GM18909 (cell line): ENCODE measurements at regions not wholly inside any gene's neighbourhood (a gene's known extent, or its start where the extent isn't known, plus 50 kb on each side); places are given as distances from the start of the nearest gene placed in this dataset.
"Not testable (repeated sequence)": the region's sequence is repeated elsewhere in the genome, so short reads cannot be mapped to it uniquely, and the experiment has no call there.

ENCODE experiments used
- ATAC-seq: cut with Tn5 transposase; IDR thresholded peaks from one replicate; pipeline ENCODE4 v1.9.1; 2021; ENCODE audit warnings: mild to moderate bottlenecking; ENCODE audit not compliant: unreplicated experiment, poor library complexity

DNA sequence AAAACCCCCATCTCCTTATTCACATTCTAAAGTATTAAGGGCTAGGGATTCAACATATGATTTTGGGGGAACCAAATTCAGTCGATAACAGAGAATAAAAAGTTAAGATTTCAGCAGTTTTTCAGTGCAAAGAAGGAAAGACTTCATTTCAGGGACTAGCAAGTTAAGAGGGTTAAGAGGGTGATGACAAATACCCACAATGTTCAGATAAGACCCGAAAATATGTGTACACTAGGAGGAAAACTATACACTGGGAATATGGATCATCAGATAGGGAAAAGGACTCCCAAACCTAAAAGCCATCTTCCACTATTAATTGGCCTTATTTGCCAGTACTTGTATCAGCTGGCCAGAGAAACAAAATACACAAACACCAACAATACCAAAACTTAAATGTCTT, 824.2 kb downstream of the SLC16A7 start:
- ATAC-seq, result no peak

DNA sequence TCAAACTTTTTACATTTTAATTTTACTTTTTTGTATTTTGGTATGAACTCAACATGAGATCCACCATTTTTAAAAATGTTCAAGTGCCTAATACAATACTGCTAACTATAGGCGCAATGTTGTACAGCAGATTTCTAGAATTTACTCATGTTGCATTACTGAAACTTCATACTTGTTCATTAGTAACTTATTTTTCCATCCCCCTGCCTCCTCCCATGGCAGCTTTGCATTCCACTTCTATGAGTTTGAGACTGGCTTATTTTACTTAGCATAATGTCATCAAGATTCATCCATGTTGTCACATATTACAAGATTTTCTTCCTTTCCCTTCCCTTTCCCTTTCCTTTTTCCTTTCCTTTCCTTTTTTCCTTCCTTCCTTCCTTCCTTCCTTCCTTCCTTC, 825.9 kb downstream of the SLC16A7 start:
- ATAC-seq, result no peak

DNA sequence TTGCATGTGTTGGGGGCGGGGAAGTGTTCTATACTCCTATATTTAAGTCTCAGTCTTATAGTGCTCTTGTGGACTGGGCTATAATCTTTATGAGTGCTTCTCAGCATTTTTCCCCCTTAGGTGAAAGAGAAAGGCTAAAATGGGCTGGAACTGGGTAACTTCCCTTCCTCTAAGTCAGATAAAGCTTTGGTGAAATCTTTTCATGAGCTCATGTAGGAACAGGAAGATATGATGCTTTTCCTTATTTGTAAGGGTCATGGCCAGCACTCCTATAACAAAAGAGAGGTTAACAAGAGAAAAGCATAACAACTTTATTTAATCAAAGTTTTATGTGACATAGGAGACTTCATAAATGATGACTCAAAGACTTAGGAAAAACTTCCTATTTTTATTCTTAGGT, 841.5 kb downstream of the SLC16A7 start:
- ATAC-seq, result no peak

DNA sequence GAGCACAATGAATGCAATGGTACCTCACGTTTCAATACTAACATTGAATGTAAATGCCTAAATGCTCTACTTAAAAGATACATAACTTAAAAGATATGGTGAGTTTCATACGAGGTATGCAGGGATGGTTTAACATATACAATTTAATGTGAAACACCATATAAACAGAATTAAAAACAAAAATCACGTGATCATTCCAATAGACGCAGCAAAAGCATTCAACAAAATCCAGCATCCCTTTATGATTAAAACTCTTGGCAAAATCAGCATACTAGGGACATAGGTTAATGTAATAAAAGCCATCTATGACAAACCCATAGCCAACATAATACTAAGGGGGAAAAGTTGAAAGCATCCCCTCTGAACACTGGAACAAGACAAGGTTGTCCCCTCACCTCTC, 845.7 kb downstream of the SLC16A7 start:
- no peak for ATAC-seq

DNA sequence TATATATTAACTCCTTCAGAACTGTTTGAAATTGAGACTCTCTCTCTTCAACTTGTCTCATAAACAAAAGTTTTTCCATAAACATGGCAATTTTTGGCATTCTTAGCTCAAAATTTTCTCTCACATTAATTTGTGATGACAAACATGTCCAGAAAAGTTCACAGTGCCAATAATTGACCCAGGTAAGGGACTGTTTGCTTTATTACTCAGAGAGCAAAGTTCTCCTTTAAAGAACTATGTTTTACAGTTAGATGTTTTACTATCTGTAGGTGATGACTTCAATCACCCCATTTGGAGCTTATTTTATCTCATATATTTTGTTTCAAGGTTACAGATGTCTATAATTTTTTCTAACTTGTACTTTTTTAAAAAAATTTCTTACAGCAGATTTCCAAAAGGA, 855.6 kb downstream of the SLC16A7 start:
- ATAC-seq, result no peak

DNA sequence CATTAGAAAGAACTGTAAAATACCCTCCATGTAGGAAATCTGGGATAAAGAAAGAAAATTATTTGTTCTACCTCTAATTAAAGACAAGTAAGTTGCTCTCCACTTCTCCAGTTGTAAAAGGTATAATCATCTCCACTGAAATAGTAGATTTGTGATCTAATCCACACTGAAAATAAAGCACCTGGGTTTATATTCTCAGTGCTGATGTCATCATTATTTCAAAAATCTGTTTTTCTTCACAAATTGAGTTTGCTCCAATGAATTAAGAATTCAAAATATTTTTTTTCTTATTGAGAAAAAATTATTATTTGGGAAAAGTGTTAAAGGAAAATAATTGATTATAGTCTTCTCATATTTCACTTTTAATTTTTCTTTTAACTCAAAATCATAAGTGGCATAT, 869.2 kb downstream of the SLC16A7 start:
- no peak for ATAC-seq

DNA sequence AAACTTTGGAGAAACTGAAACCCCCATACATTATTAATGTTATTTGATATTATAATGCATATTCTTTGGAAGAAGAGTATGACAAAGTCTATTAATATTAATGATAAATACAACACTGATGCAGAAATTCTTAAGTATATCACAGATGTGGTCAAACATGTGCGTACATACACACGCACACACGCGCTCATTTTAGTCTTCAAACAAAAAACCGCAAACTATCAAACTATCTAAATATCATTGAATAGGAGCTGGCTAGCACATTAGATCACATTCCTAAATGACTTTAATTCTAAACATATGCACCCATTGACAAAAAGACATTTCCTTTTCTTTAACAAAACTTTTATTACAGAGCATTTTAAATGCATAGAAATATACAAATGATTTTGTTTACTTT, 872.7 kb downstream of the SLC16A7 start:
- ATAC-seq, result no peak

DNA sequence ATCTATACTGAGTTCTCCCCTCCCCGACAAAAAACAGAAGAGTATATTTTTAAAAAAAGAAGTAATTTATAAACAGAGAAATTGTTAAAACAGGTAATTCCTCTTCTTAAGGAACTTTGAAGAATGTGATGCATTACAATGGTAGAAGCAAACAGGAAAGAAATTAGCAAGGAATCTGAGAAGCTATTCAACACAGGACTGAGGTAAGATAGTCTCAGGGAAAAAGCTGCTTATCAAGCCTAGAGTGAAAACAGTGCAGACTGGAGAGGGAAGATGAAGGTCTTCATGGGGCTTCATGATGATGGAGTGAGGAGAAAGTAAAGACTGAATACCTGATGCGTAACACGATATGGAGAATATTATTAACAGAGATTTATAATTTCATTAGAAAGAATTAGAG, 880.0 kb downstream of the SLC16A7 start:
- no peak for ATAC-seq

DNA sequence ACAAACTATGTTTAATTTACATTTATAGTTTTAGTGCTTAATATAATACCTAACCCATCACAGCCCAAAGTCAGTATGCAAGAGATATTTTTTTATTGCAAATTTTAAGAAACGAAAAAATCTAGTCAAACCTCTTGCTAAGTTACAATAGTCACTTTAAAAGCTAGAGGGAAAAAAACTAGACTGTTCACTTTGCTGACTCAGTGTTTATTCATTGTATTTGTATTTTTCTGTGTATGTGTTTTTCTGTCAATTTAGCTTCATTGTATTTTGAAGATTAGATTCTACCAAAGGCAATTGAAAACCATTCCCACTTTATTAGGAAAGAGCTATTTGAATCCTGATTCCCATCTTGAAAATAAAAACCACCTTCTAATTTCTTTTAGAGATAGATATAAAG, 891.5 kb downstream of the SLC16A7 start:
- ATAC-seq, result no peak

DNA sequence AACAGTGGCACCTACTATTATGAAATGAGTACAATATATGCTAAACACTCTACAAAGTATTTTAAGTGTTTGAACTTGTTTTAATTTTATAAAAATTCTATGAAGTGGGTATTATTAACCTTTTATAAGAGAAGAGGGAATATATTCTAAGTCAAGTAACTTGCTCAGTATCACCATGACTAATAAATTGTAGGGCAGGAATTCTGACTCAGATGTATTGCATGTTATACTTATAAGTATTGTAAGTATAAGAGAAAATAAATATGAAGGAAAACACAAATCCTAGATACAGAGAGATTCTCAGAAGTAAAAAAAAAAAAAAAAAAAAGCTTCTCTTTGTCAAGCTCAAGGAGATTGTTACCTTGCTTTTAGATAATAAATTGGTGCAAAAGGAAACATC, 893.2 kb downstream of the SLC16A7 start:
- no peak for ATAC-seq

DNA sequence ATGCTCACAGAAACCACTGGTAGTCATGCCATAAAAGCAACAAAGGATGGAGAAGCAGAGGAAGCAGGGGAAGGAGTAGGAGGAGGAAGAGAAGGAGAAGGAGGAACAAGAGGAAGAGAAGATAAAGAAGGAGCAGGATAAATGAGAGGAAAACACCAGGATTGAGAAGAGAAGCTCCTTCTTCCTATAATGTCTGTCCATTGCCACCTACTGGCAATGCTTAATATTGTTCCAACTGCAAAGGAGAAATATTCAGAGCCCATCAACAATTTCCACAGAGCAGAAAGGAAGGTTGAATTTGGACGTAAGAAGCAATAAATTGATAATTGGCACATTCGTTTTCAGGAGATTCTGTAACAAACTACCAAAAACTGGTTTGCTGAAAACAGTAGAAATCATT, 898.4 kb downstream of the SLC16A7 start:
- no peak for ATAC-seq

DNA sequence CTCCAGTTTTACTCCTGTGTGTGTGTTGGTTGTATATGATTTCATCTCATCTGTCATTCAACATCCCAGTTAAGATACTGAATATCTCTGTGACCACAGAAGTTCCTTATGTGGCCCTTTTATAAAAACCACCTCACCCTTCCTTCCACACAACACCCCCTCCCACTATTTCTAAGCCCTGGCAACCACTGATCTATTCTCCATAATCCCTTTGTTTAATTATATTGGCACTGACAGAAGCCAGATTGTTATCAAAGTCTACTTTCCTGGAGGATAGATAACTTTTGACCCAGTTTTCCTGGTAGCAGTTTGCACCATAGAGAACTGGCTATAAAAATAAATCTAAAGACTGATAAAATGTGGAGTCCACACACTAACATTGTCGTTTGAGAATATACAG, 902.8 kb downstream of the SLC16A7 start:
- no peak for ATAC-seq

DNA sequence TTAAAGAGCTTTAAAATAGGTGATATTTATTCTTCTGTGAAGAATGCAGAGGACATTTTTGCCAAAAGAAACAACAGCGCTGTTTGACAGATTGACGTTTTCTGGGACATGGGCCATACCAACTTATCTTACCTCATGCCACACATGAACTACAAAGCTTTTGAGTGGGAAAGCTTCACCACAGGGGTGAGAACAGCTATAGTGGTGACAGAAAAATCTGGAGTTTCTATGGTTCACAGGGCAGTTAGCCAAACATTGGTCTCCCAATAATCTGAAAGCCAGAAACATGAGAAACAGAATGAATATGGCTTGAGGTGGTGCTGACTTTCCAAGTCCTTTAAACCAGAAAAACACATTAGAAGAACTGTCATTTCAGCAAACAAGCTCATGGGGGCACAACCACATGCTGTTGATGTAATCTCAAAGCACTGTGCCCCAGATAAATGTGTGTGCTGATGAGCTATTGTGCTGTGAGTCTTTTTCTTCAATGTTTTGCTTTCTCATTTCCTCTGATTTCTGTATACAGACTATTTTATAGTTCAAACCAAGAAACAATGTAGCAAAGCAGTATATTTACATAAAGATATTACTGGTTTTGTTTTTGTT, 905.4 kb downstream of the SLC16A7 start:
- no peak for ATAC-seq

DNA sequence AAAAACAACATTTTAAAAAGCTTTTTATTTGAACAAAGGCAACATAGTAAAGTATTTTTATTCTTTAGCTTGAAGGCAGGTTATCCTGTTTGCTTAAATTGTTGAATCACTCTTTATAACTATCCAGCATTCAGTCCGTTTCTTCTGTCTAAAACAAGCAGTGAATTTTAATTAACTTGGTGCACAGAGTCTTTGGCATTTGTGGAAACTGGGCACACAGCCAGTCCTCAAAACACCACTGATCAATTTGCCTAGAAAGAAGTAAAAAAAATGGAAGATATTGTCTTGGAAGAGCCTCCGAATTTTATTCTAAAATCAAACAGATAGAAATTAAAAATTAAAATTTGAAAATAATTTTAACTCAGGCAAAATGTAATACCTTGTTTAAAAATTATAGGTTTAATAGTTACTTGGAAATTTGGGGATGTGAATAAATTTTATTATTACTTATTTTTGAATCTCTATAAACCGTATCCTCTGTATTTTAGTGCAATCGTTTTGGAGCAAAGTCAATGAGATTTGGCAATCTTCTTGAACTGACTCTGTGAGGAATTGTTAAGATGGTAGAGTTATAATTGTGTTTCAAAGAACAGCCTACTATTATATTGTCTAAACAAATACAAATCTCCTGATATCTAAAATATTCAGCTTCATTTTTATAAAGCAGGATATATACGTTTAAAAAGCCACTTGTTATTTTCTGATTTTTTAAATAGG, 927.0 kb downstream of the SLC16A7 start:
- no peak for ATAC-seq

DNA sequence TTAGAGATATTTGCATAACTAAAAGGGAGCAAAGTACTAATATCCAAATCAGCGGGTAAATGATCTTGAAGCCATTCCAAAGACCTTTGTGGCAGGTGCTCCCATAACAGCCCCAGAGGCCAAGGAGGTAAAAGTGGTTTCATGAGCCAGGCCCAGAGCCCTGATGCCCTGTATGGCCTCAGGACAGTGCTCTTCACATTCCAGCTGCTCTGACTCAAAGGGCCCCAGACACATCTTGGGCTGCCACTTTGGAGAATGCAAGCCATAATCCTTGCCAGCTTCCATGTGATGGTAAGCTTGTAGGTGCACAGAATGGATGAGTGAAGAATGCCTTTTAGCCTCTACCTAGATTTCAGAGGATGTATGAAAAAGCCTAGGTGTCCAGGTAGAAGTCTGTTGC, 933.4 kb downstream of the SLC16A7 start:
- no peak for ATAC-seq

DNA sequence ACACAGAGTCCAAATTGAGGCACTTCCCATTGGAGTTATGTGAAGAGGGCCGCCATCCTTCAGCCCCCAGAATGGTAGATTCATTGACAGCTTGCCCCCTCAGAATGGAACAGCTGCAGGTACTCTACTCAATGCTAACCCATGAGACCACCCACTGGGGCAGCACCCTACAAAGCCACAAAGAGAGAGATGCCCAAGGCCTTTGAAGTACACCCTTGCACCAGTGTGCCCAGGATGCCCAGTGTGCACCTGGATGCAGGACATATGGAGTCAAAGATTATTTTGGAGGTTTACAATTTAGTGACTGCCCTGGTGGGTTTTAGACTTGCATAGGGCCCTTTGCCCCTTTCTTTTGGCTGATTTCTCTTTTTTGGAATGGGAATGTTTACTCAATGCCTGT, 933.9 kb downstream of the SLC16A7 start:
- no peak for ATAC-seq

DNA sequence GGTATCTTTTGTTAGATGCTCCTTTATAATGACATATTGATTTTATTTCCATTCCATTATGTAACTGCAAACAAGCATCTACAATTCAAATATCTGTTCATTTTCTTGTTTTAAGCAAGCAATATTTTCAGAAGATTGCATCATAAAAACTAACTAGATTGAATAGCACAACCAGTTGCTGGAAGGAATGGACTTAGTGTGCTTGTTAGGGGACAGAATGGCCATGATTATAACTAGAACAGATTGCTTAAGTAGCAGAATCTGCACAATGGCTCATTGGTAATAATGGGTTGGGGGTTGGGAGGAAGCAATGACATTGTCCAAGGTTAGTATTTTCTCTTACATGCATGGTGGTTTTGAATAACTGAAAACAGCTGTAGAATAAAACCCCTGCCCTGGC, 939.5 kb downstream of the SLC16A7 start:
- ATAC-seq, result no peak

DNA sequence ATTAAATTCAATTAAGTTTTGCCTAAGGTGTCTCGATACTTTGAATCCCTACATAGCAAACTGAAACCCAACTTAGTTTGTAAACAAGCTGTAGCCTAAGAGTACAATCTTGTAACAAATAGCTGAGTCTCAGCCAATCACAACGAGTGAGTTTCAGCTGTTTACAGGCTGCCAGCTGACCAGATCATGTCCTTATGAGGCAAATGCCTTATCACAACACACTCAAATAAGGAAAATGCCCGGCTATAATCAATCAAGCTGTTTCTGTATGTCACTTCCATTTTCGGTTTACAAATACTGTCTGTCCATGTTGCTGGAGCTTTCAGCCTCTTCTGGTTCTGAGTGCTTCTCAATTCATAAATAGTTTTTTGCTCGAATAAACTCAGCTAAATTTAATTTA, 943.8 kb downstream of the SLC16A7 start:
- ATAC-seq, result no peak

DNA sequence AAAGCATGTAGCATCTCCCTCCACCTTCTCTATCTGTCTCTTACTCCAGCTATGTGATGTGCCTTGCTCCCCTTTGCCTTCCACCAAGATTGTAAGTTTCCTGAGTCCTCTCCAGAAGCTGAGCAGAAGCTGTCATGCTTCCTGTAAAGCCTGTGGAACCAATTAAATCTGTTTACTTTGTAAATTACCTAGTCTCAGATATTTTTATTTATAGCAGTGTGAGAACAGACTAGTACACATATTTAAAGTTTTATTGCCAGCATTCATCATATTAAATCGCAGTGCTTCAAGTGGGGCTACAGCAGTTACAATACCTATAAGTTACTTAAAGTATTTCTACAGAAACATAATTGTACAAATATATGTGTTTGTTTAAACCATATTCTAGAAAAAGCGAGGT, 973.1 kb downstream of the SLC16A7 start:
- no peak for ATAC-seq

DNA sequence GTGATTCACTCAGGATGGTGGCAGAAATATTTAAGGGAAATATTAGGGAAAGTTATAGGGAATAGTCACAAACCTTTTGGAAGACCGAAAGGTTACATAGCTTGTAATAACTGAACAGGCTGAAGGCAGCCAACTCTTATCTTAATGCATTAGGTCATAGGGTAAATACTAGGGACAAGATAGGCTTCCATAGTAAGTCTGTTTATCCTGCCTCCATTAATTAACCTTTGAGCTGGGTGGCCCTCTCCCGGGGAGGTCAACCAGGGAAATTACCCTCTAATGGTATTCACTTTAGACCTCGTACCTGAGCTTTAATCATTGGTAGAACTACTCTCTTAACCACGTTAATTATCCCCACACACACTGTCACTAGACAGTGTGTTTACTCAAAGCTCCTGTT, 981.8 kb downstream of the SLC16A7 start:
- no peak for ATAC-seq

DNA sequence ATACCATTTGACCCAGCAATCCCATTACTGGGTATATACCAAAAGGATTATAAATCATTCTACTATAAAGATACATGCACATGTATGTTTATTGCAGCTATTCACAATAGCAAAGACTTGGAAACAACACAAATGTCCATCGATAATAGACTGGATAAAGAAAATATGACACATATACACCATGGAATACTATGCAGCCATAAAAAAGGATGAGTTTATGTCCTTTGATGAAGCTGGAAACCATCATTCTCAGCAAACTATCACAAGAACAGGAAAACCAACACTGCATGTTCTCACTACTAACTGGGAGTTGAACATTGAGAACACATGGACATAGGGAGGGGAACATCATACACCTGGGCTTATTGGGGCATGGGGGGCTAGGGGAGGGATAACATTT, 991.8 kb downstream of the SLC16A7 start:
- ATAC-seq, result not testable (repeated sequence)

DNA sequence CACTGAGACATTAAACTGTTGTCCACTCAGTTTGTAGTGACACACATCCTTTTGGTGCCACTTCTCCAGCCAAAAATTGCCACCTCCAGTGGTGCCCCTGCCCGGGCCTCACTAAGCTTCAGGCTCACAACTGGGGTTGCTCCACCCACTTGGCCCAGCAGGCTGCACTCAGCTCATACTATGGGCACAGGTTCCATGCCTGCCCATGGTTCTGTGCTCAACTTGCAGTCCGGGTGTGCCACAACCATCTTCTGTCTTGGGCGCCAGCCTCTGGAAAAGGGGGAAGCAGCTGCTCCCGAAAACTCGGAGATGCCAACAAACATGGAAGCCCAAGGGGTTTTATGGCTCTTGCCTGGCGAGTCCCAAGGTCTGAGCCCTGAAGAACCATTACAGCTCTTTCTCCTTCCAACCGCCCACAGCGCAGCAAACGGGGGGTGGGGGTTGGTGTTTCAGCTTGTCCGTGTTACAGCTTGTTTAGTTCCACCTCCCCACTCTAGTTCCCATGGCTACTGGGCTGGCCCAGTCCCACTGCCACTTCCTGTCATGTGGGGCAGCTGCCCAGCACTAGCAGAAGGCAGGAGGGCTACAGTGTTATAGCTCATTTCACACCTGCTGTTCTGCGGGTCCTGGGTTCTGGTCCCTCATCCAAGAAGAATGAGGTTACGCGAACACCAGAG, 998.3 kb downstream of the SLC16A7 start:
- no peak for ATAC-seq
